ENCODE measurements at regions not wholly inside any gene's neighbourhood (a gene's known extent, or its start where the extent isn't known, plus 50 kb on each side); places are given as distances from the start of the nearest gene placed in this dataset.

- Histone ChIP-seq H3K27me3 (no peaks in the 10 kb centered on the region), H3K27ac (no peak overlapping the region), H3K36me3 (replicated peaks in 1 of 2; ENCODE audit: insufficient read depth in 1 of 2, low read depth in 2 of 2) (no peaks in the 10 kb centered on the region), H3K9me3 (no peaks in the 10 kb centered on the region), H3K4me1 (no peaks in the 10 kb centered on the region), H3K4me3 (no peak overlapping the region)
- 85 to 91% methylated on average over 15 to 16 of the region's 16 CpGs for WGBS, 2 donors
- DNase-seq (no peak), ATAC-seq (no peak)
- intact Hi-C loops (cut with DNase I) = no loop called here
- TF ChIP-seq CTCF (IDR thresholded peaks at IDR 0.05) (no peak), POLR2A (IDR thresholded peaks at IDR 0.05) (no peak)
These were observed 242.5 kb downstream of the ERMARD start for GRCh38 chr6:169993861-169994481.

GRCh38 chr6:169991913-169992312 is 240.5 kb downstream of the ERMARD start:
- intact Hi-C loops (cut with DNase I) = no loop called here
- Histone ChIP-seq H3K4me1 (no peaks in the 10 kb centered on the region), H3K4me3 (no peak overlapping the region), H3K27ac (no peak overlapping the region), H3K27me3 (no peaks in the 10 kb centered on the region), H3K9me3 (no peaks in the 10 kb centered on the region), H3K36me3 (replicated peaks in 1 of 2; ENCODE audit: insufficient read depth in 1 of 2, low read depth in 2 of 2) (no peaks in the 10 kb centered on the region)
- DNase-seq (no peak), ATAC-seq (no peak)
- 87 to 94% methylated on average over 8 of the region's 8 CpGs for WGBS, 2 donors
- TF ChIP-seq POLR2A (IDR thresholded peaks at IDR 0.05) (no peak), CTCF (IDR thresholded peaks at IDR 0.05) (no peak)

- WGBS, 2 donors = 75 to 79% methylated on average over 8 of the region's 8 CpGs
- no peak for DNase-seq
These were observed 239.6 kb downstream of the ERMARD start for GRCh38 chr6:169991031-169991390.

GRCh38 chr6:169990095-169991030 is 238.9 kb downstream of the ERMARD start:
- no peaks in the 10 kb centered on the region for H3K27me3 ChIP-seq
- DNase-seq = peak in 1 of 4 donors; percentile 70
- no peak overlapping the region for H3K4me3 ChIP-seq
- intact Hi-C loops (cut with DNase I) = no loop called here
- no peak overlapping the region for H3K27ac ChIP-seq
- no peak for ATAC-seq
- no peaks in the 10 kb centered on the region for H3K9me3 ChIP-seq
- no peaks in the 10 kb centered on the region for H3K4me1 ChIP-seq
- H3K36me3 ChIP-seq (replicated peaks in 1 of 2; ENCODE audit: insufficient read depth in 1 of 2, low read depth in 2 of 2) = no peaks in the 10 kb centered on the region
- TF ChIP-seq POLR2A (IDR thresholded peaks at IDR 0.05) (no peak), CTCF (IDR thresholded peaks at IDR 0.05) (peak in 1 of 7 experiments; percentile 22)
- WGBS, 2 donors = 65 to 80% methylated on average over 28 to 32 of the region's 32 CpGs

More at GRCh38 chr6:169991031-169991390, 239.6 kb downstream of the ERMARD start:
- H3K4me1 ChIP-seq = no peaks in the 10 kb centered on the region
- TF ChIP-seq POLR2A (IDR thresholded peaks at IDR 0.05) (no peak), CTCF (IDR thresholded peaks at IDR 0.05) (no peak)
- no peak for ATAC-seq
- intact Hi-C loops (cut with DNase I) = no loop called here
- H3K27me3 ChIP-seq = no peaks in the 10 kb centered on the region
- H3K27ac ChIP-seq = no peak overlapping the region
- no peak overlapping the region for H3K4me3 ChIP-seq
- H3K9me3 ChIP-seq = no peaks in the 10 kb centered on the region
- H3K36me3 ChIP-seq (replicated peaks in 1 of 2; ENCODE audit: insufficient read depth in 1 of 2, low read depth in 2 of 2) = no peaks in the 10 kb centered on the region

Data from body of pancreas (tissue), 4 donors.